ENCODE measurements at regions not wholly inside any gene's neighbourhood (a gene's known extent, or its start where the extent isn't known, plus 50 kb on each side); places are given as distances from the start of the nearest gene placed in this dataset.
A peak's percentile ranks its signal among the peaks of the same experiment; 100 is the strongest.

DNA sequence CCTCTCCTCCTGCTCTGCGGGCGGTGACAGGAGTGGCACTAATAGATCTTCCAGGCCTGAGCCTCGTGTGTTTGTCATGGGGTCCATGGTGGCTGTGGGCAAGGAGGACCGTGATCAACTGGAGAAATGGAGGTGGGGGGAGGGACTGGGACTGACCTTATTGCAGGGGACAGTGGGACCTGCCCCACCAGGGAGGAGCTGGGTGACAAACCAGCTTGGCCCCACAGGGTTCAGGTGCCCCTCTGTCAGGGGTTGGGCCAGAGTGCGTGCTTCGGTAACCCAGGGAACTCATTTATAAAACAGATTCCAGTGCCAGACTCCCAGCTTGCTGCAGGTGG, 366.5 kb downstream of the BCOR start:
- peak overlapping the region; percentile 64 for H3K4me3 ChIP-seq (ENCODE audit: low read length)
- no peaks in the 10 kb centered on the region for H3K36me3 ChIP-seq (replicated peaks; ENCODE audit: low read depth, low read length)
- peak overlapping the region; percentile 76; the same call in 1 of the 2 replicates for H2AFZ ChIP-seq (ENCODE audit: low read depth, low read length)
- no peaks in the 10 kb centered on the region for H4K20me1 ChIP-seq (ENCODE audit: insufficient read depth, low read length)
- H3K4me2 ChIP-seq (ENCODE audit: low read length) = peak overlapping the region; percentile 88
- H3K27me3 ChIP-seq (ENCODE audit: low read depth, low read length) = 0 out of 2 replicates have a peak, but pooled peaks cover 13% of the 10 kb centered on the region
- H3K79me2 ChIP-seq (ENCODE audit: low read length) = no peaks in the 10 kb centered on the region
- H3K27ac ChIP-seq (ENCODE audit: low read length) = no peak overlapping the region
- TF ChIP-seq, protein P1, sequence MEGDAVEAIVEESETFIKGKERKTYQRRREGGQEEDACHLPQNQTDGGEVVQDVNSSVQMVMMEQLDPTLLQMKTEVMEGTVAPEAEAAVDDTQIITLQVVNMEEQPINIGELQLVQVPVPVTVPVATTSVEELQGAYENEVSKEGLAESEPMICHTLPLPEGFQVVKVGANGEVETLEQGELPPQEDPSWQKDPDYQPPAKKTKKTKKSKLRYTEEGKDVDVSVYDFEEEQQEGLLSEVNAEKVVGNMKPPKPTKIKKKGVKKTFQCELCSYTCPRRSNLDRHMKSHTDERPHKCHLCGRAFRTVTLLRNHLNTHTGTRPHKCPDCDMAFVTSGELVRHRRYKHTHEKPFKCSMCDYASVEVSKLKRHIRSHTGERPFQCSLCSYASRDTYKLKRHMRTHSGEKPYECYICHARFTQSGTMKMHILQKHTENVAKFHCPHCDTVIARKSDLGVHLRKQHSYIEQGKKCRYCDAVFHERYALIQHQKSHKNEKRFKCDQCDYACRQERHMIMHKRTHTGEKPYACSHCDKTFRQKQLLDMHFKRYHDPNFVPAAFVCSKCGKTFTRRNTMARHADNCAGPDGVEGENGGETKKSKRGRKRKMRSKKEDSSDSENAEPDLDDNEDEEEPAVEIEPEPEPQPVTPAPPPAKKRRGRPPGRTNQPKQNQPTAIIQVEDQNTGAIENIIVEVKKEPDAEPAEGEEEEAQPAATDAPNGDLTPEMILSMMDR (IDR thresholded peaks at IDR 0.05; ENCODE audit: low read depth, low read length) = no peak
- no peak for TF ChIP-seq EZH2phosphoT487 (IDR thresholded peaks at IDR 0.05; ENCODE audit: low read depth)
- H3K9me3 ChIP-seq (ENCODE audit: insufficient read depth, low read length) = no peaks in the 10 kb centered on the region
- peak overlapping the region; percentile 26; the same call in 1 of the 2 replicates for H3K9ac ChIP-seq (ENCODE audit: low read length)
- H3K4me1 ChIP-seq (ENCODE audit: low read length) = peaks cover 6% of the 10 kb centered on the region; the same call in 1 of the 2 replicates

- Histone ChIP-seq H3K4me1 (ENCODE audit: low read length) (peaks cover 6% of the 10 kb centered on the region; the same call in 1 of the 2 replicates), H3K4me2 (ENCODE audit: low read length) (no peak overlapping the region), H4K20me1 (ENCODE audit: insufficient read depth, low read length) (no peaks in the 10 kb centered on the region), H3K4me3 (ENCODE audit: low read length) (no peak overlapping the region), H2AFZ (ENCODE audit: low read depth, low read length) (no peak overlapping the region), H3K27me3 (ENCODE audit: low read depth, low read length) (0 out of 2 replicates have a peak, but pooled peaks cover 12% of the 10 kb centered on the region), H3K9ac (ENCODE audit: low read length) (no peak overlapping the region), H3K79me2 (ENCODE audit: low read length) (no peaks in the 10 kb centered on the region), H3K9me3 (ENCODE audit: insufficient read depth, low read length) (no peaks in the 10 kb centered on the region), H3K27ac (ENCODE audit: low read length) (no peak overlapping the region), H3K36me3 (replicated peaks; ENCODE audit: low read depth, low read length) (no peaks in the 10 kb centered on the region)
- TF ChIP-seq EZH2phosphoT487 (IDR thresholded peaks at IDR 0.05; ENCODE audit: low read depth) = no peak
- TF ChIP-seq, protein P1 (IDR thresholded peaks at IDR 0.05; ENCODE audit: low read depth, low read length) = no peak
Measured at GRCh38 chrX:39731735-39732134, 366.0 kb downstream of the BCOR start.

- TF ChIP-seq EZH2phosphoT487 (IDR thresholded peaks at IDR 0.05; ENCODE audit: low read depth) = no peak
- TF ChIP-seq, protein P1 (IDR thresholded peaks at IDR 0.05; ENCODE audit: low read depth, low read length) = no peak
- no peaks in the 10 kb centered on the region for H3K27me3 ChIP-seq (ENCODE audit: low read depth, low read length)
- H3K4me3 ChIP-seq (ENCODE audit: low read length) = no peak overlapping the region
- H3K27ac ChIP-seq (ENCODE audit: low read length) = no peak overlapping the region
- no peak overlapping the region for H3K9ac ChIP-seq (ENCODE audit: low read length)
- no peaks in the 10 kb centered on the region for H3K36me3 ChIP-seq (replicated peaks; ENCODE audit: low read depth, low read length)
- H3K9me3 ChIP-seq (ENCODE audit: insufficient read depth, low read length) = no peaks in the 10 kb centered on the region
- no peaks in the 10 kb centered on the region for H4K20me1 ChIP-seq (ENCODE audit: insufficient read depth, low read length)
- no peak overlapping the region for H3K4me2 ChIP-seq (ENCODE audit: low read length)
- peaks cover 6% of the 10 kb centered on the region; the same call in 1 of the 2 replicates for H3K4me1 ChIP-seq (ENCODE audit: low read length)
- no peaks in the 10 kb centered on the region for H3K79me2 ChIP-seq (ENCODE audit: low read length)
- no peak overlapping the region for H2AFZ ChIP-seq (ENCODE audit: low read depth, low read length)
Measured at GRCh38 chrX:39733745-39734144, 364.0 kb downstream of the BCOR start.

GRCh38 chrX:39734174-39734776, 363.5 kb downstream of the BCOR start:
- no peaks in the 10 kb centered on the region for H4K20me1 ChIP-seq (ENCODE audit: insufficient read depth, low read length)
- H2AFZ ChIP-seq (ENCODE audit: low read depth, low read length) = no peak overlapping the region
- peaks cover 6% of the 10 kb centered on the region; the same call in 1 of the 2 replicates for H3K4me1 ChIP-seq (ENCODE audit: low read length)
- H3K4me2 ChIP-seq (ENCODE audit: low read length) = no peak overlapping the region
- H3K9ac ChIP-seq (ENCODE audit: low read length) = no peak overlapping the region
- no peaks in the 10 kb centered on the region for H3K27me3 ChIP-seq (ENCODE audit: low read depth, low read length)
- TF ChIP-seq, protein P1 (IDR thresholded peaks at IDR 0.05; ENCODE audit: low read depth, low read length) = no peak
- no peak for TF ChIP-seq EZH2phosphoT487 (IDR thresholded peaks at IDR 0.05; ENCODE audit: low read depth)
- no peak overlapping the region for H3K27ac ChIP-seq (ENCODE audit: low read length)
- no peaks in the 10 kb centered on the region for H3K79me2 ChIP-seq (ENCODE audit: low read length)
- no peak overlapping the region for H3K4me3 ChIP-seq (ENCODE audit: low read length)
- no peaks in the 10 kb centered on the region for H3K36me3 ChIP-seq (replicated peaks; ENCODE audit: low read depth, low read length)
- no peaks in the 10 kb centered on the region for H3K9me3 ChIP-seq (ENCODE audit: insufficient read depth, low read length)

All from OCI-LY3 (cell line).